ENCODE measurements at regions not wholly inside any gene's neighbourhood (a gene's known extent, or its start where the extent isn't known, plus 50 kb on each side); places are given as distances from the start of the nearest gene placed in this dataset.

DNA sequence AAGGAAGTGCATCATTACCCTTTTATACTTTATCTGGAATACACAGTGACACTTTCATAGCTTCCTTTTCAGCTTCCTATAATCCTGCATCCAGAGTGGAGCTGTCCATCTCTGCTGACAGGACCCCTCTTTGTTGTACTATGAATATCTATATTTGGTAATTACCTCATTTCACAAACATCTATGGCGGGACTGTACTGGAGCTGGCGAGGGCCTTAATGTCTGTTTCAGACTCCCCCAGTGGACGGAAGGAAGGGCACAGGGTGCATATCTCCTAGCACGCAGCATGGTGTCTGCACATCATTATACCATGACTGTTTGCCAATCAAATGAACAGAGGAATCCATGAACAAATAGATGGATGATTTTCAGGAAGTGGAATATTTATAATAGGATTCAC lies 142.3 kb downstream of the SOX11 start:
- H3K4me3 ChIP-seq = no peak overlapping the region
- H3K27ac ChIP-seq = no peak overlapping the region

DNA sequence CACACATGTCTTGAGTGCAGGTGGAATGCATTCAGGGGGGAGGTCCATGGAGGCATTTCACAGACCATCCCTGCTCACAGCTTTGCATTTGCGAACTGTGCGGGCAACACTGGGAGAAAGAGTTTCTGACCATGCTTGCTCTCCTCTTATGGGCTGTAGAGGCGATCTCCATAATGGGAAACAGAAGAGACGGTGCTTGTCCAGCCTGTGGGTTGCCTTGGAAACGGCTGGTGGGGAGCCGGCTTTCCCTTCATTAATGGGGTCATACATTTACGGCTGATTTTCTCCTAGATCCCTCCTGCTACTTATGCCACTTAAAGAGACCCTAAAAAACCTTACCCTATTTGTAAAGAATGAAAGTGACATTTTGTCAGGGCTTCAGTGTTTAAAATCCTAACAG lies 147.4 kb downstream of the SOX11 start:
- H3K4me3 ChIP-seq = no peak overlapping the region

DNA sequence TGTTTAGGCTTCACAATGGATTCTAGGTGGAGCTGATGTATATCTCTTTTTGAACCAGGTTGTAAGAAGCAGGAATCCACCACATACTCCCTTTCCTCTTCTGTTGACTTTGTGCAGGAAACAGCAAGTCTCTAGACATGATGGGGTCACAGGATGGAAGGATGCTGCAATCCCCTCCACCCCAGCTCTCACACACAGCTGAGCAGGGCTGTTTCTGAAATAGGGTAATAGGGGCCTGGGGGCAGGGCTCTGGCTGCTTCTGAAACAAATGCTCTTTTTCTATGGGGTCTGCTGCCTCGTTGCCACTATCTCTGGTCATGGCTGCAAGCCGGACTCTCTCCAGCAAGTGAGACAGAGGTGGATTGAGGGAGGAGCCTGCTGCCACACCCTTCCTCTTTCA lies 148.9 kb downstream of the SOX11 start:
- H3K4me3 ChIP-seq = no peak overlapping the region
- no peak overlapping the region for H3K27ac ChIP-seq

More for the DNA sequence above, 147.4 kb downstream of the SOX11 start:
- H3K27ac ChIP-seq = no peak overlapping the region

DNA sequence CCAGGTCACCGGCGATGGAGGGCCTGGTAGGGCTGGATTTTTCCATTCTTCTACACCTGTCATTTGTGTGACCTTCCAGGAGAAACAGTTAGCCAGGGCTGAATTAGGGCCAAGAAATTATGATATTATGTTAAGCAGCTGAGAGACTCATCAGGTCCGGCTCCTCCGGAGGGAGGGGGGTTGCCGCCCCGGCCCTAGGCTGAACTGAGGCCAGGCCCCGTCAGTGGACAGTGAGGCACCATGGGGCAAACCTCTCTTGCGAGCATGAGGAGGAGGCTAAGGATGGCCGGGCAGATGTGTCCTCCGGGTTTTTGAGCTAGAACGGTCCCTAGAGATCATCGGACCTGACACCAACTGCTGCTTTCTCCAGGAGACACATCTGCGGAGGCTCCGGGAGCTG lies 150.1 kb downstream of the SOX11 start:
- Histone ChIP-seq H3K4me3 (no peak overlapping the region), H3K27ac (no peak overlapping the region)

DNA sequence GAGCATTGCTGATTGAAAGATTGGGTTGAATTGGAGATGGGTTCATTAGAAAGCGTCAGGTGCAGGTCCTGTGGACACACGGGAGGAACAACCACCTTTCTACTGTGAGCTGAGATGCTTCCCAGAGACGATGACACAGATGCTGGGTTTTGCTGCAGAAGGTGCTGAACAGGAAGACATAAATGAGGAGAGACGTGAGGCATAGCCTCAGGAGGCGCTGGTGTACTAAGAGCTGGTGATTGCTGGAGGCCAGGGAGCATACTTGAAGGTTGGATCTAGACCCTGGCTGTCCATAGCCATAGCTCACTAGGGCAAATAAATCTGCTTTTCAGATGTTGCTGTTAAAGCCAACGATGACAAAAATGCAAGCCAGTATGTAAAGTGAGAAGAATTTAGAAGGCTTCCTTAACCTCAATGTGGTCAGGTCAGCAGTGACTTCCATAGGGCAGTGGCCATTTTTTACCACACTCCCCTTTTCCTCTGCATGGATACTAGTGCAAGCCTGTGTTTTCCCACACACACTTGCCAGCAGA lies 153.7 kb downstream of the SOX11 start:
- H3K4me3 ChIP-seq = no peak overlapping the region
- no peak overlapping the region for H3K27ac ChIP-seq

DNA sequence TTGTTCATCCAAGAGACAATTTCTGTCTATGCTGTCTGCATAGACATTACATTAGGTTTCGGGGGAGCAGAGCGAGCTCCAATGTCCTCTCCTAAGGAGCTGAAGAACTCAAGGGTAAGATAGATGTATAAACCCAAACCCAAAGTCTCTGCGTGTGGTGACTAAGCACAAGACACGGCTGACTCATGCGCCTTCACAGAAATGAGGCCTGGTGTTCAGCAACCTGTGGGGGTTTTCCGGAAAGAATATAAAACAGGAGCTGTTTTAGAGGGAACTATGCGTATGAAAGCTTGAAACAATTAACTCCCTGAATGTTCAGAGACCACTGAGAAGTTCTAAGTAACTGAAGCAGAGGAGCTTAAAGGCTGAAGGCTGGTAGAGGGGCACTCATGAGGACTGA lies 154.7 kb downstream of the SOX11 start:
- no peak overlapping the region for H3K27ac ChIP-seq
- no peak overlapping the region for H3K4me3 ChIP-seq

DNA sequence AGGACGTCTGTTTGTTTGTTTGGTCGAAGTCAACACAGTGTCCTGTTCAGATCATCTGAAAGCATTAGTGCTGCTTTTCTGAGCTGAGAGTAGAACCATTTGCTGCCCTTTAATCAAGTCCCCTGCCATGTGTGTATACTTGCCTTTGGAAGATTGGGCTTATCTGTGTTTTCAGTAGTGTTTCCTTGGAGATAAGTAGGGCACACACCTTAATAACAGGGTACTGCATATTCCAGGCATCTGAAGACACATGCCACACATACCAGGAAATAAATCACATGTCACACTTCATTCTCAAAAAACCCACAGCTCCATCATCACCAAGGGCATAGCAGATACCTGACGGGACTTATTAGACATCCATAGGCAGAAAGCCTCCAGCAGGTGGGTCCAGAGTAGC lies 157.4 kb downstream of the SOX11 start:
- Histone ChIP-seq H3K27ac (no peak overlapping the region), H3K4me3 (no peak overlapping the region)

DNA sequence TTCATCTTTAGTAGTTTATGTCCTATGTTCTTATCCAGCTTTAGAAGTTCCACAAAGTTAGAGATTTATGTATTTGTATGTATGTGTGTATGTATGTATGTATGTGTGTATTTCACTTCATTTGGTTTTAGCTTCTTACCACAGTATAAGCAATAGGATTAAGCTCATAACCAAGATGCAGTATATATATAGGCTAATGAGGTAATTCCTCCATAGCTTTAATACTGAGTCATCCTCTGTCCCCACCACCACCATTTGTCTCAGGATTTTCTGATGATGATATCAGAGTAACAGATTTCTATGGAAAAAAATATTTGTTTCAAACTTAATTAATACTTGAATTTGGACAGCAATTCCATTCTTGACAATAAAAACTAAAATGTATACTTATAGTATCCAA lies 159.2 kb downstream of the SOX11 start:
- no peak overlapping the region for H3K4me3 ChIP-seq

DNA sequence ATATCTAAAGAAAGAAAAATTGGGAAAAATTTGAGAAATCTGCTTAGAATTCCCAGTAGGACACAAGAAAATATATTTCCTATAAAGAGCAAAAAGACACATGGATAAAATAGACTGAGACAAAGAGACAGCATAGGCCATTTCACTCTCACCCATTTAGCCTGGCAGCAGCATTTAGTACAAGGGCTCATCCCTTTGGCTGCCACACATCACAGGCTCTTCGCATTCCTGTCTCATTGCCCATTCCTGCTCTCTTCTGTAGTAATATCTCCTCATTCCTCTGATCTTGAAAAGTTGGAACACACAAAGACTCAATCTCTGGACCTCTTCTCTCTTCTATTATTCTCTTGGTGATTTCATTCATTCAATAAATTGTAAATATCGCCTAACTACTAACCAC lies 162.6 kb downstream of the SOX11 start:
- Histone ChIP-seq H3K27ac (no peak overlapping the region), H3K4me3 (no peak overlapping the region)

More for the DNA sequence above, 159.2 kb downstream of the SOX11 start:
- no peak overlapping the region for H3K27ac ChIP-seq

DNA sequence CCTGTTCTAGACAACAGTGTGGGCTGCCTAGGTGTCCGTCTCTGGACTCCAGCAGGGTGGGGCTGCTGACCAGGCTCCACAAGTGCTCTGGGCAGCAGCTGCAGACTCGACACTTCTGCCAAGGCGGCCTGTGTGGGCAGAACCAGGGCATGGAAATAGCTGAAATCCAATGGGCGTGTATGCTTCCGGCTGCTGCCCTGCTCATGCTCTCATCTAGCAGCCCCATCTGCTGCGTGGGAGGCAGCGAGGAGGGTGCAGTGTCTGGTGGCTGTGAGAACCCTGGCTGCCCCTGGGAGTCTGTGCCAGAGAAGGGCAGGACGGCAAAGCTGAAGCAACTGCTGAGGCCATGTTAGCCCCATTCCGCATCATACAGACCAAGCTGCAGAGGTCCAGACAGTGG lies 174.9 kb downstream of the SOX11 start:
- no peak overlapping the region for H3K27ac ChIP-seq
- no peak overlapping the region for H3K4me3 ChIP-seq

DNA sequence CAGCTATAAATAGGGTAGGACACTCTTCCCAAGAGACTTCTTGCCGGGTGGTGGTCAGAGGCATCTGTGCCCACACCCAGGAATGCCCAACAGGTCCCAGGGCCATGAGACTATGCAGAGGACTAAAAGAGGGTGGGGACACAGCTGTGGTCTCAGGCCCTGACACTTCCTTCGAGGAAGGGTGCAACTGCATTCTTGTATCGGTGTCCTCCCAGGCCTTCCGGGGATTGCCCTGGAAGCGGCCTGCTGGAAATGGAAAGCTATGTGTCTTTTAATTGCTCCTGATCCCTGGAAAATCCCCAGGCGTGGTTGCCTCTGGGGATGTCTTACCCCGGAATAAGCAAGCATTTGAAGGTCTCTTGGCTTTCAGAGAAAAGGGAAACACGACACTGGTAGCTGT lies 176.7 kb downstream of the SOX11 start:
- H3K27ac ChIP-seq = no peak overlapping the region
- no peak overlapping the region for H3K4me3 ChIP-seq

DNA sequence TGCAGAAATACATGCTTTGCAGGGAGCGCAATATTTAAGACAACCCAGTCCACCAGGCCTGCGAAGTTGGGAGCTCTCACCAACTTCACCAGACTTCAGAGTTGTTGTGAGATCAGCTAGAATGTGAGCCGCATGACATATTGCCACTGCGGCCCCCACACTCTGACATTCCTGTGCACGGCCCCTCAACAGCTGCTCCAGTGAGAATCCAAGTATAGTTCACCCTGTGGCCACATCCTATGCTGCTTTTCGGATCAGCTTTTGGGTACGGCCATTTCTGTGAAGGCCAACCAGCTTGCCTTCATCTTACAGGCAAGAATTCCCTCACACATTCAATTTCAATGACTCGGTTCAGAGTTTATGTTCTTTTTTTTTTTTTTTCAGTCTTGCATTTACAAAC lies 177.8 kb downstream of the SOX11 start:
- no peak overlapping the region for H3K4me3 ChIP-seq
- no peak overlapping the region for H3K27ac ChIP-seq

DNA sequence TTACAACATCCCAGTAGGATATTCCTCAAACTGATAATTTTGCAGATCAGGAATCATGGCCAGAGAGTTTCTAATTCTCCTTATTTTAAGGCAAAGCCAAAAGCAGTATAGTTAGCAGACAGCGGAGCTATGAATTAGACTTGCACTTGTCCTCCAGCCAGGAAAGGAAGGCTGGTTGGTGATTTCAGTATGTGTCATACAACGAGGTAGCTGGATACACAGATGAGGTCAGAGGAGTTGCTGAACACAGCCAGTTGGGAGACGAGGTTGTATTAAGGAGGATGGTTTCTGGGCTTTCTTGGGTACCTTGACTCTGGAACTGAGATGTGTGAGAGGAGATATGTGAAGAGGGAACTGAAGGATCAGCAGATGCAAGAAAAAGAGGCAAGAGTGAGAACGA lies 185.2 kb downstream of the SOX11 start:
- H3K4me3 ChIP-seq = no peak overlapping the region
- no peak overlapping the region for H3K27ac ChIP-seq

DNA sequence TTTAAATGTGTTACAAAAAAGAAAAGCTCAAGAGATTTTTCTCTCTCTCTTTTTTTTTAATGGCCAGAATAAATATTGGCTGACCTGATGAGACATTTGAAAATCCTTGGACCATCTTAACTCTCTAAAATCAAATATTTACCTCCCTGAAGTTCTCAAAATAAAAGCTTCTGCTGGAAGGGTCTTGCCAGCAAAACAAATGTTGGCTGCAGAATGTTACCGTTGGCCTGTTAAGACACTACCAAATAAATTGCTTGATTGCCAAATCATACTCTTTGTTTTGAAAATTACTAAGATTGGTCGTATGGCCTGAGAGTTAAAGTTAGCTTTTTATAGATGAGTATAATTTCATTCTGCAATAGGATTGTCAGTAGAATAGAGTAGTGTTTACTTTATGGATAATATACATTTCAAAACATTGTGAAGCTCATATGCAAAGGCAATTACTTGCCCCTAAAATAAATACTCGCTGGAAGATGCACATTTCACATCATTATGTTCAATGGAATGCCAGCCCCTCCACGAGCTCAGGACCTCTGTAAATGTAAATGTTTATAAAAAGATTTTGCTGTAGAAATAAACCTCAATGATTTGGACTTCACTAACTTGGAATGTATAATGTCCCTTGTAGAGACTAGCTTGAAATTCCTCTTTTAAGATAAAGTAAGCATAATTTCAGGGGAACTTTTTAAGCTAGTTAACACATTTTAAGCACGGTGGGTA lies 193.4 kb downstream of the SOX11 start:
- H3K27ac ChIP-seq = no peak overlapping the region
- no peak overlapping the region for H3K4me3 ChIP-seq

DNA sequence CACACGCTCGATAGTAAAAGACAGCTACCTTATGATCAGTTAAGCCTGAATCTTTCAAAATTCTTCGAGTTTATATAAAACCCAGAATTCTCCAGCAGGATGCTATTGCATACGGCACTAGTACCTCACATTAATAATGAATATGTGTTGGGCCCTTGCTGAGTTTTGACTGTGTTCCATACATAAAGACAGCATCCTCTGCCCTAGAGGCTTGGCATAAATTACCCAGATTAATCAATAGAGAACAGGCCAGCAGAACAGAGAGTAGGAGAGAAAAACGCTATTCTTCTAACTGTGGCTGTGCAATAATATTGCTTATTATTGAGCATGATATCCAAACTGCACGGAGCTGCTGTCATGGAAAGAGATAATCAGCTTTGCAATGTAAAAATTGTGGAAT lies 194.3 kb downstream of the SOX11 start:
- no peak overlapping the region for H3K4me3 ChIP-seq
- H3K27ac ChIP-seq = no peak overlapping the region

DNA sequence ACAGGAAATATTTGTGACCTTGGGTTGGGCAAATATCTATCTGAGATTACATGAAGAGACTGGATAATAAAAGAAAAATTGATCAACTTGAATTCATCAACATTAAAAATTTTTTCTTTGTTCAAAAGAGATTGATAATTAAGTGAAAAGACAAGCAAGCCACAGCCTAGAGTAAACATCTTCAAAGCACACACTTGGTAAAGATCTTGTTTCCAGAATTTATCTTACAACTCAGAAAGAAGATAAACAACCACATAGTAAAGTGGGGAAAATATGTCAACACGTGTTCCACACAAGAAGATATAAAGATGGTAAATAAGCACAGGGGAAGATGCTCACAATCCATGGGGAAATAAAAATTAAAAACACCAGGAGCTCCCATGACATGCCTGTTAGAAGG lies 195.9 kb downstream of the SOX11 start:
- Histone ChIP-seq H3K27ac (no peak overlapping the region), H3K4me3 (no peak overlapping the region)

DNA sequence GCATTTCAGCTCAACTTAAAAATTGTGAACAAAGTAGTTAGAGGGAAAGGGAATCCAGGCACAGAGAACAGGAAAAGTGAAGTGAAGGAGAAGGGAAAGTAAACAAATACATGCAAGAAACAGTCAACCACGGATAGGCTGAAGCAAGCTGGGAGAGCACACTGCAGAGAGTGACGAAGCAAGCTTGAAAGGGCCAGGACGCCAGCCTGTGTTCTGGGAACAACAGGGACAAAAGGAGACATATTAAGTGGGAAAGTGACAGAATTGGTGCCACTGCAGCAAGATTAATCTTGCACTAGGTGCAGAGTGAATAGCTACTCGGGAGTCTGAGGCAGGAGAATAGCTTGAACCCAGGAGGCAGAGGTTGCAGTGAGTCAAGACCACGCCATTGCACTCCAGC lies 197.3 kb downstream of the SOX11 start:
- Histone ChIP-seq H3K4me3 (no peak overlapping the region), H3K27ac (no peak overlapping the region)

DNA sequence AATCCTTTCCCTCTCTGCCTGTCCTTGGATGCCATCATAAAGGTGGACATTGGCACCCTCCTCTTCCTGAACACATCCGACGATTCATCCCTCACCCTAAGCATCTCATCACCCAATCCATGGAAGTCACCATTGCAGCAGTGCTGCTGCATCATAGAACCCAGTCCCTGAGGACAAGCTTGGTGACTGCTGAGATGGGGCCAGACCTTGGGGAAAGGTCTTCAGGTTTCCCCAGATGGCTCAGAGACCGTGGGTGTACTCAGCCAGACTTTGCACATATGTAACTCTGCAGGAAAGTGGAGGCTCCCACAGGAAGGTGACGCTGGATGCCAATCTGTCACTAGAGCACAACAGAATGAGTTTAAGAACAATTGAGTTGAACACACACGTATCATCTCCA lies 202.2 kb downstream of the SOX11 start:
- Histone ChIP-seq H3K27ac (no peak overlapping the region), H3K4me3 (no peak overlapping the region)

DNA sequence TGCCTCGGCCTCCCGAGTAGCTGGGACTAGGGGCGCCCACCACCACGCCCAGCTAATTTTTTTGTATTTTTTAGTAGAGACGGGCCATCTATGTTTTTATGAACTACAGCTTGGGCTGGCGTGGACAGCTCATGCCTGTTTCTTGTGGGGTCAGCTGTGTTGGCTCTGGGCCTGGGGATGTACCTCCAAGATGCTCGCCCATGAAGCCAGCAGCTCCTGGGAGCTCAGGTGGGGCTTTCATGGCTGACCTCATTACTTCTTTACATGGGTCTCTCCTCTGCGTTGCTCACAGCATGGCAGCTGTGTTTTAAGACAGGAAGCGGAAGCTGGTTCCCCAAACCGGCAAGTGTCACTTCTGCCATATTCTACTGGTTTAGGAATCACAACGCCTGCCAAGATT lies 203.1 kb downstream of the SOX11 start:
- Histone ChIP-seq H3K27ac (no peak overlapping the region), H3K4me3 (no peak overlapping the region)

DNA sequence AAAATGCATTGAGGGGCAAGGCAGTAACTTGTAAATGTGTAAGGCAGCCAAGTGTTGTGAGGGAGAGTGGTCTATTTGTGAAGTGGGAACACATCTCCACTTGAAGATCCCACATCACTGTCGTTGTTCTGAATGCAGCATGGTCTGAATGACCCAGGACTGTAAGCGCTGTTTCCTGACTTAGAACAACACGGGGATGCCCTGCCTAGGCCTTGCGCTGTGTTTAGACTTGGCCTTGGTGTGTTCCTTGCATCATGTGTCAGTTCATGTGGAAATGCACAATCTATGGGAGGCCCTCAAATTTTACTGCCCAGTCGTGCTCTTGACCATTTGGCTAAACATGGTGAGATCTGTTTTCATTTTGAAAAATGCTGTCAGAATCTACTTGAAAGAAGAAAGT lies 205.1 kb downstream of the SOX11 start:
- H3K27ac ChIP-seq = no peak overlapping the region
- no peak overlapping the region for H3K4me3 ChIP-seq

DNA sequence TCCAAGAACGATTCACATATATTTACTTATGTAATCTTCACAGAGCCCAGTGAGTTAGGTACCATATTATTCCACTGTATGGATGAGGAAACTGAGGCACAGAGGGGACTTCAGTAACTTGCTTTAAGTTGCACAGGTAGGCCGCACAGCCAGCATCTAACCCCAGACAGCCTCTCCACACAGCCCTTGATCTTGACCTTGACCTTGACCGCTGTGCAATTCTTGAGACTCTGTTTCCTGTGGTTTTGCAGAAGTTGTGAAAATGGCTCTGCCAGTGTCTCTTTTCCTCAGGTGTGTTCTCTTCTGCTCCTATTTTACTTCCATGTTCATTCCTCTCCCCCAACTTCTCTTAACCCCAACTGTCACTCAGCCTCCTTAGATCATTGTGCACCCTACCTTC lies 206.5 kb downstream of the SOX11 start:
- Histone ChIP-seq H3K4me3 (no peak overlapping the region), H3K27ac (no peak overlapping the region)

DNA sequence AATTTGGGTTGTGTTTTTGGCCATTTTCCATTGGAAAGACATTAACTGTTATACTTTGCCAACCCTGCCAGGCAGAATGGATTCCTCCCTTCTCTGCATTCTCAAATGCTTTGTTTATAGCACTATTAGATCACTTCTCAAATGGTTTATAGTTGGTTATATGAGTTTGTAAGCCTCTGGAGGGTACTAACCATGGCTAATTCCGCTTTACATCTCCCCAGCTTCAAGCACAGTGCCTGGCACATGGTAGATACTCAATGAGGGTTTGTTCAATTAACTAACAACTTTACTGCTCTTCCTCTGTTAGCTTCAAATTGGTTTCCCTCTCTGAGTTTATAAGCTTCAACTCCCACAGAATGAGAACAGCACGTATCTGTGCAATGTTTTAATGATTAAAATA lies 213.5 kb downstream of the SOX11 start:
- no peak overlapping the region for H3K27ac ChIP-seq
- no peak overlapping the region for H3K4me3 ChIP-seq

Measured in skin epidermis (tissue), 12 donors.